ENCODE measurements at regions not wholly inside any gene's neighbourhood (a gene's known extent, or its start where the extent isn't known, plus 50 kb on each side); places are given as distances from the start of the nearest gene placed in this dataset.

DNA sequence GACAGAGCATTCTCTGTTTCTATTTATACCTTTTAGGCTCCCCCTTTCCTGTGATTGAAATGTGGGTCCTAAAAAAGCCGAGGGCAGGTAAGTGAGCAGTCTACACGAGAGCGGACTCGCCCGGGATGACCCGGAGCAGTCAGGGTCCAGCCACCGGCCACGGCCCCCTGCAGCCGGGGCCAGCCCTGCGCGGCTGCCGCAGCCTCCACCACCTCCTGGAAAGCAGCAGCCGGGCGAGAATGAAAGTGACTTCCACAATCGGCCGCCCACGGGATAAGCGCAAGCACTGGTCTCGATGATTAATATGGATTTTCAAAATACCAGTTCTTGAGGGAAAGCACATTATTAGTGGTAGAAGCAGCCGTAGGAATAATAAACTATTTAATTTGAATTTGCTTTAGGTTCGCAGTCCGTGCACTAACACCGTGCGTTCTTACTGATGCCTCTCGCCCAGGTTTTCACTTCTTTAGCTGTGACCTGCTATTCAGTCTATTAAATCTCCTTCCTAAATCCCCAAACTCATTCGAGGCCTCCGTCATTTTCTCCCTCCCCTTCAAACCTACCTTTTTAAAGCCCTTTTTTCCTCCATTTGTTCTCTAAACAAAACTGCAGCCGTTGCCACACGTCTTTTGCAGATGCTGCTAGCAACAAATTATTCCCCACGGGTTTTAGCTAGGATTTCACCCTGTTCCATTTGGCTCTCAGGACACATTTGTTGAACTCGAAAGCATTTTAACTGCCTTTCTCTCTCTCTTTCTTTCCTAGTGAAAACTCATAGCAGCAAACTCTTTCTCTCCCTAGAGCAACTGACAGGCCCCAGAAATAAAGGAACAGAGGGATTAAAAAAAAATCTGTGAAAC is 1015.1 kb upstream of the PIK3C3 start:
- TF ChIP-seq, protein P1, sequence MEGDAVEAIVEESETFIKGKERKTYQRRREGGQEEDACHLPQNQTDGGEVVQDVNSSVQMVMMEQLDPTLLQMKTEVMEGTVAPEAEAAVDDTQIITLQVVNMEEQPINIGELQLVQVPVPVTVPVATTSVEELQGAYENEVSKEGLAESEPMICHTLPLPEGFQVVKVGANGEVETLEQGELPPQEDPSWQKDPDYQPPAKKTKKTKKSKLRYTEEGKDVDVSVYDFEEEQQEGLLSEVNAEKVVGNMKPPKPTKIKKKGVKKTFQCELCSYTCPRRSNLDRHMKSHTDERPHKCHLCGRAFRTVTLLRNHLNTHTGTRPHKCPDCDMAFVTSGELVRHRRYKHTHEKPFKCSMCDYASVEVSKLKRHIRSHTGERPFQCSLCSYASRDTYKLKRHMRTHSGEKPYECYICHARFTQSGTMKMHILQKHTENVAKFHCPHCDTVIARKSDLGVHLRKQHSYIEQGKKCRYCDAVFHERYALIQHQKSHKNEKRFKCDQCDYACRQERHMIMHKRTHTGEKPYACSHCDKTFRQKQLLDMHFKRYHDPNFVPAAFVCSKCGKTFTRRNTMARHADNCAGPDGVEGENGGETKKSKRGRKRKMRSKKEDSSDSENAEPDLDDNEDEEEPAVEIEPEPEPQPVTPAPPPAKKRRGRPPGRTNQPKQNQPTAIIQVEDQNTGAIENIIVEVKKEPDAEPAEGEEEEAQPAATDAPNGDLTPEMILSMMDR (IDR thresholded peaks at IDR 0.05; ENCODE audit: insufficient read depth, low read length, poor library complexity, severe bottlenecking), result no peak
- TF ChIP-seq EZH2phosphoT487 (conservative IDR thresholded peaks at IDR 0.05; ENCODE audit: low read length), result no peak

Measured in SU-DHL-6 (cell line).